ENCODE measurements at regions not wholly inside any gene's neighbourhood (a gene's known extent, or its start where the extent isn't known, plus 50 kb on each side); places are given as distances from the start of the nearest gene placed in this dataset.

GRCh38 chr5:39947657-39948056 lies 522.9 kb upstream of the DAB2 start:
- no peaks in the 10 kb centered on the region for H3K9me2 ChIP-seq (ENCODE audit: low read depth, low read length)
- H3K79me2 ChIP-seq (ENCODE audit: insufficient read depth, low read length) = no peaks in the 10 kb centered on the region
- TF ChIP-seq EZH2 (IDR thresholded peaks at IDR 0.05; ENCODE audit: borderline replicate concordance, low read length) (no peak), CTCF (IDR thresholded peaks at IDR 0.05; ENCODE audit: low read length) (no peak)
- H3K9me3 ChIP-seq (ENCODE audit: low read length) = no peaks in the 10 kb centered on the region
- no peak overlapping the region for H2AFZ ChIP-seq (ENCODE audit: low read length)
- H3K4me2 ChIP-seq (ENCODE audit: low read length) = no peak overlapping the region
- H4K20me1 ChIP-seq (ENCODE audit: insufficient read depth, low read length) = no peaks in the 10 kb centered on the region
- no peaks in the 10 kb centered on the region for H3K4me1 ChIP-seq (ENCODE audit: insufficient read depth, low read length, severe bottlenecking)
- H3K27me3 ChIP-seq (ENCODE audit: insufficient read depth, low read length) = no peaks in the 10 kb centered on the region
- no peaks in the 10 kb centered on the region for H3K36me3 ChIP-seq (ENCODE audit: insufficient read depth, low read length)
- no peaks in the 10 kb centered on the region for H3F3A ChIP-seq (ENCODE audit: insufficient read depth, low read length)
- no peak overlapping the region for H3K27ac ChIP-seq (ENCODE audit: low read depth, low read length, poor library complexity, severe bottlenecking)
- no peak overlapping the region for H3K9ac ChIP-seq (ENCODE audit: low read length)
- no peak overlapping the region for H3K4me3 ChIP-seq (ENCODE audit: low read depth, low read length, poor library complexity, severe bottlenecking)

- TF ChIP-seq CTCF (IDR thresholded peaks at IDR 0.05; ENCODE audit: low read length) = no peak
- no peak for TF ChIP-seq EZH2 (IDR thresholded peaks at IDR 0.05; ENCODE audit: borderline replicate concordance, low read length)
- Histone ChIP-seq H3K4me1 (ENCODE audit: insufficient read depth, low read length, severe bottlenecking) (no peaks in the 10 kb centered on the region), H3K4me2 (ENCODE audit: low read length) (no peak overlapping the region), H3K27me3 (ENCODE audit: insufficient read depth, low read length) (no peaks in the 10 kb centered on the region), H3K9me3 (ENCODE audit: low read length) (no peaks in the 10 kb centered on the region), H3K79me2 (ENCODE audit: insufficient read depth, low read length) (no peaks in the 10 kb centered on the region), H3K27ac (ENCODE audit: low read depth, low read length, poor library complexity, severe bottlenecking) (no peak overlapping the region), H3K4me3 (ENCODE audit: low read depth, low read length, poor library complexity, severe bottlenecking) (no peak overlapping the region), H4K20me1 (ENCODE audit: insufficient read depth, low read length) (no peaks in the 10 kb centered on the region), H3K36me3 (ENCODE audit: insufficient read depth, low read length) (no peaks in the 10 kb centered on the region), H3K9ac (ENCODE audit: low read length) (no peak overlapping the region), H2AFZ (ENCODE audit: low read length) (no peak overlapping the region), H3K9me2 (ENCODE audit: low read depth, low read length) (no peaks in the 10 kb centered on the region), H3F3A (ENCODE audit: insufficient read depth, low read length) (no peaks in the 10 kb centered on the region)
Observed at GRCh38 chr5:39946356-39947045, 521.7 kb upstream of the DAB2 start.

- Histone ChIP-seq H3K27me3 (ENCODE audit: insufficient read depth, low read length) (no peaks in the 10 kb centered on the region), H3F3A (ENCODE audit: insufficient read depth, low read length) (no peaks in the 10 kb centered on the region), H3K9ac (ENCODE audit: low read length) (no peak overlapping the region), H3K4me2 (ENCODE audit: low read length) (no peak overlapping the region), H2AFZ (ENCODE audit: low read length) (no peak overlapping the region), H3K79me2 (ENCODE audit: insufficient read depth, low read length) (no peaks in the 10 kb centered on the region), H3K9me2 (ENCODE audit: low read depth, low read length) (no peaks in the 10 kb centered on the region), H3K27ac (ENCODE audit: low read depth, low read length, poor library complexity, severe bottlenecking) (no peak overlapping the region), H4K20me1 (ENCODE audit: insufficient read depth, low read length) (no peaks in the 10 kb centered on the region), H3K4me1 (ENCODE audit: insufficient read depth, low read length, severe bottlenecking) (no peaks in the 10 kb centered on the region), H3K36me3 (ENCODE audit: insufficient read depth, low read length) (no peaks in the 10 kb centered on the region), H3K9me3 (ENCODE audit: low read length) (no peaks in the 10 kb centered on the region), H3K4me3 (ENCODE audit: low read depth, low read length, poor library complexity, severe bottlenecking) (no peak overlapping the region)
- TF ChIP-seq EZH2 (IDR thresholded peaks at IDR 0.05; ENCODE audit: borderline replicate concordance, low read length) (no peak), CTCF (IDR thresholded peaks at IDR 0.05; ENCODE audit: low read length) (no peak)
Observed at GRCh38 chr5:39945870-39946269, 521.1 kb upstream of the DAB2 start.
